ENCODE measurements at regions not wholly inside any gene's neighbourhood (a gene's known extent, or its start where the extent isn't known, plus 50 kb on each side); places are given as distances from the start of the nearest gene placed in this dataset.
A peak's percentile ranks its signal among the peaks of the same experiment; 100 is the strongest.
"Not testable (repeated sequence)": the region's sequence is repeated elsewhere in the genome, so short reads cannot be mapped to it uniquely, and the experiment has no call there.

- H3K4me3 Mint-ChIP-seq; H3K9me3 Mint-ChIP-seq; H3K4me1 Mint-ChIP-seq; H3K36me3 Mint-ChIP-seq; DNase-seq; ATAC-seq (replicated peaks); H3K27ac Mint-ChIP-seq; H3K27me3 Mint-ChIP-seq: not testable (repeated sequence)
Observed at GRCh38 chr7:29703830-29704229, 102.5 kb upstream of the WIPF3 start.

- H3K9me3 Mint-ChIP-seq; H3K36me3 Mint-ChIP-seq; ATAC-seq (replicated peaks); H3K4me3 Mint-ChIP-seq; H3K4me1 Mint-ChIP-seq; H3K27me3 Mint-ChIP-seq; DNase-seq; H3K27ac Mint-ChIP-seq: not testable (repeated sequence)
Observed at GRCh38 chr7:29709002-29709401, 97.3 kb upstream of the WIPF3 start.

- ATAC-seq (replicated peaks); H3K27me3 Mint-ChIP-seq; H3K36me3 Mint-ChIP-seq; H3K27ac Mint-ChIP-seq; H3K4me3 Mint-ChIP-seq; H3K9me3 Mint-ChIP-seq; H3K4me1 Mint-ChIP-seq; DNase-seq: not testable (repeated sequence)
Observed at GRCh38 chr7:29723127-29723526, 83.2 kb upstream of the WIPF3 start.

GRCh38 chr7:29723599-29723998 is 82.7 kb upstream of the WIPF3 start:
- H3K9me3 Mint-ChIP-seq, result peaks cover 0 to 1% of the 10 kb centered on the region in 2 donors
- H3K27me3 Mint-ChIP-seq, result peaks cover 0 to 1% of the 10 kb centered on the region in 2 donors
- peaks cover 0 to 2% of the 10 kb centered on the region in 2 donors for H3K4me1 Mint-ChIP-seq
- no peak overlapping the region for H3K27ac Mint-ChIP-seq
- no peak for ATAC-seq (replicated peaks)
- H3K36me3 Mint-ChIP-seq, result no peaks in the 10 kb centered on the region
- H3K4me3 Mint-ChIP-seq, result no peak overlapping the region
- no peak for DNase-seq

- not testable (repeated sequence) for H3K27ac Mint-ChIP-seq; ATAC-seq (replicated peaks); DNase-seq; H3K36me3 Mint-ChIP-seq; H3K4me1 Mint-ChIP-seq; H3K4me3 Mint-ChIP-seq; H3K9me3 Mint-ChIP-seq
- peaks cover 6 to 10% of the 10 kb centered on the region in 2 donors for H3K27me3 Mint-ChIP-seq
Observed at GRCh38 chr7:29729534-29730165, 76.7 kb upstream of the WIPF3 start.

- H3K27ac Mint-ChIP-seq, result no peak overlapping the region
- peaks cover 0 to 16% of the 10 kb centered on the region in 2 donors for H3K27me3 Mint-ChIP-seq
- ATAC-seq (replicated peaks) (no peak), DNase-seq (no peak)
- no peaks in the 10 kb centered on the region for H3K36me3 Mint-ChIP-seq
- H3K4me3 Mint-ChIP-seq, result no peak overlapping the region
- H3K4me1 Mint-ChIP-seq, result no peaks in the 10 kb centered on the region
- H3K9me3 Mint-ChIP-seq, result no peaks in the 10 kb centered on the region
Observed at GRCh38 chr7:29734246-29734731, 72.0 kb upstream of the WIPF3 start.

GRCh38 chr7:29747645-29748245 is 58.6 kb upstream of the WIPF3 start:
- H3K9me3 Mint-ChIP-seq; H3K4me3 Mint-ChIP-seq; H3K27ac Mint-ChIP-seq; DNase-seq; ATAC-seq (replicated peaks); H3K36me3 Mint-ChIP-seq; H3K4me1 Mint-ChIP-seq: not testable (repeated sequence)
- peaks cover 0 to 22% of the 10 kb centered on the region in 2 donors for H3K27me3 Mint-ChIP-seq

- Mint-ChIP-seq H3K27ac (no peak overlapping the region), H3K36me3 (no peaks in the 10 kb centered on the region), H3K4me3 (no peak overlapping the region), H3K27me3 (peaks cover 0 to 18% of the 10 kb centered on the region in 2 donors), H3K4me1 (no peaks in the 10 kb centered on the region), H3K9me3 (no peaks in the 10 kb centered on the region)
- ATAC-seq (replicated peaks), result no peak
- DNase-seq, result no peak
Observed at GRCh38 chr7:29748286-29749099, 57.8 kb upstream of the WIPF3 start.

GRCh38 chr7:29749701-29750321 is 56.5 kb upstream of the WIPF3 start:
- no peak overlapping the region for H3K4me3 Mint-ChIP-seq
- ATAC-seq (replicated peaks) (no peak), DNase-seq (no peak)
- H3K27me3 Mint-ChIP-seq, result peaks cover 0 to 16% of the 10 kb centered on the region in 2 donors
- no peaks in the 10 kb centered on the region for H3K36me3 Mint-ChIP-seq
- no peaks in the 10 kb centered on the region for H3K9me3 Mint-ChIP-seq
- H3K27ac Mint-ChIP-seq, result no peak overlapping the region
- H3K4me1 Mint-ChIP-seq, result no peaks in the 10 kb centered on the region

GRCh38 chr7:29750373-29750940 is 55.9 kb upstream of the WIPF3 start:
- not testable (repeated sequence) for DNase-seq, H3K4me3 Mint-ChIP-seq, H3K4me1 Mint-ChIP-seq, H3K9me3 Mint-ChIP-seq, H3K27ac Mint-ChIP-seq, H3K36me3 Mint-ChIP-seq
- peaks cover 0 to 15% of the 10 kb centered on the region in 2 donors for H3K27me3 Mint-ChIP-seq
- ATAC-seq (replicated peaks), result peak in 1 of 2 donors; percentile 19

GRCh38 chr7:29751012-29751411 is 55.3 kb upstream of the WIPF3 start:
- not testable (repeated sequence) for H3K4me3 Mint-ChIP-seq; DNase-seq; H3K4me1 Mint-ChIP-seq; ATAC-seq (replicated peaks); H3K9me3 Mint-ChIP-seq; H3K36me3 Mint-ChIP-seq; H3K27ac Mint-ChIP-seq; H3K27me3 Mint-ChIP-seq

GRCh38 chr7:29754874-29755490 is 51.3 kb upstream of the WIPF3 start:
- no peak for ATAC-seq (replicated peaks)
- Mint-ChIP-seq H3K4me3 (no peak overlapping the region), H3K4me1 (no peaks in the 10 kb centered on the region), H3K36me3 (no peaks in the 10 kb centered on the region), H3K27ac (no peak overlapping the region), H3K9me3 (no peaks in the 10 kb centered on the region), H3K27me3 (peaks cover 0 to 3% of the 10 kb centered on the region in 2 donors)
- DNase-seq, result no peak
